Keratinocyte (primary cell): ENCODE measurements at regions not wholly inside any gene's neighbourhood (a gene's known extent, or its start where the extent isn't known, plus 50 kb on each side); places are given as distances from the start of the nearest gene placed in this dataset.

Experiments used
- CTCF ChIP-seq, 3 experiments: IDR thresholded peaks in 1 of 3; conservative IDR thresholded peaks in 1 of 3; optimal IDR thresholded peaks in 1 of 3; 2 replicates in 2 of 3; 3 replicates in 1 of 3; pipeline versions ENCODE3 to v1.5.1; 2011; ENCODE audit warnings: low read length in 3 of 3, mild to moderate bottlenecking in 3 of 3, moderate library complexity in 2 of 3, control low read depth in 1 of 3, inconsistent platforms in 1 of 3; ENCODE audit not compliant: insufficient read depth in 2 of 3; ENCODE audit errors: extremely low read depth in 1 of 3
- EZH2 ChIP-seq: IDR thresholded peaks from one replicate; pipeline ENCODE4 v1.6.1; 2012; ENCODE audit warnings: inconsistent platforms, mild to moderate bottlenecking, low read length, moderate library complexity

GRCh38 chr20:24832518-24832917, 116.6 kb upstream of the CST7 start:
- TF ChIP-seq CTCF (optimal IDR thresholded peaks at IDR 0.05 in 1 of 3, IDR thresholded peaks at IDR 0.05 in 1 of 3, conservative IDR thresholded peaks at IDR 0.05 in 1 of 3; ENCODE audit: extremely low read depth in 1 of 3, insufficient read depth in 2 of 3, low read length in 3 of 3), result no peak
- TF ChIP-seq EZH2, result no peak
